ENCODE measurements at regions not wholly inside any gene's neighbourhood (a gene's known extent, or its start where the extent isn't known, plus 50 kb on each side); places are given as distances from the start of the nearest gene placed in this dataset.

DNA sequence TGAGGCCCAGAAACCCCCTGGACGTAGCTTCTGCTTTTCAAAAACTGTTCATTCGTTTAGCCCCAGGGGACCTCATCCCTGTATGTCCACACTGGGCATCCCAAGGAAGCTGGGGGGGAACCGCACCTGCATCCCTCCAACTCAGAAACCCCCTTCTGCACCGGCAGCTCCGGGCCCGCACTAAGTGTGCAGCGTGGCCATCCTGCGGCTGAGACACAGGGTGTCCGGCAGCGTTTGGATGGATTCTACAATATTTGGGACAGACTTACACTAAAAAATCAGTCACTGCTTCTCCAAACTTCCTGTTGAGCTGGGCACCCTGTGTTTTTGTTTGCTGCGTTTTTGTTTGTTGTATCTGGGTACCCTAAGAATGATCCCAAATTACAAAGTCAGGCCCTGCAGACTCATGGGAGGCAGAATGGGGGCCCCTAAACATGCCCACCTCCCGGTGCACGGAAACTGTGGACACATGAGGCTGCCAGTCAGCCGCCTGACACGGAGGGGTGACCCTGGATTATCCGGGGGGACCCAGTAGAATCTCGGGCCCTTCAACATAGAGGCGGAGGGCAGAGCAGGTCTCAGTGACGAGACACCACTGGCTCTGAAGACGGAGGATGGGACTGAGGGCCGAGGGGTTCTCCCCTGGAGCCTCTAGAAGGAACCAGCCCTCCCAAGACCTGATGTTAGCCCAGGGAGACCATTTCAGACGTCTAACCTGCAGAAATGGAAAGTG is 88.2 kb upstream of the BHLHE23 start:
- DNase-seq (ENCODE audit: low read depth in 2 of 2) = no peak
- TF ChIP-seq, protein P1, sequence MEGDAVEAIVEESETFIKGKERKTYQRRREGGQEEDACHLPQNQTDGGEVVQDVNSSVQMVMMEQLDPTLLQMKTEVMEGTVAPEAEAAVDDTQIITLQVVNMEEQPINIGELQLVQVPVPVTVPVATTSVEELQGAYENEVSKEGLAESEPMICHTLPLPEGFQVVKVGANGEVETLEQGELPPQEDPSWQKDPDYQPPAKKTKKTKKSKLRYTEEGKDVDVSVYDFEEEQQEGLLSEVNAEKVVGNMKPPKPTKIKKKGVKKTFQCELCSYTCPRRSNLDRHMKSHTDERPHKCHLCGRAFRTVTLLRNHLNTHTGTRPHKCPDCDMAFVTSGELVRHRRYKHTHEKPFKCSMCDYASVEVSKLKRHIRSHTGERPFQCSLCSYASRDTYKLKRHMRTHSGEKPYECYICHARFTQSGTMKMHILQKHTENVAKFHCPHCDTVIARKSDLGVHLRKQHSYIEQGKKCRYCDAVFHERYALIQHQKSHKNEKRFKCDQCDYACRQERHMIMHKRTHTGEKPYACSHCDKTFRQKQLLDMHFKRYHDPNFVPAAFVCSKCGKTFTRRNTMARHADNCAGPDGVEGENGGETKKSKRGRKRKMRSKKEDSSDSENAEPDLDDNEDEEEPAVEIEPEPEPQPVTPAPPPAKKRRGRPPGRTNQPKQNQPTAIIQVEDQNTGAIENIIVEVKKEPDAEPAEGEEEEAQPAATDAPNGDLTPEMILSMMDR (IDR thresholded peaks at IDR 0.05; ENCODE audit: low read depth, low read length) = no peak
- H3K4me3 ChIP-seq (replicated peaks in 1 of 2; ENCODE audit: low read depth in 2 of 2, low read length in 2 of 2) = no peak overlapping the region

DNA sequence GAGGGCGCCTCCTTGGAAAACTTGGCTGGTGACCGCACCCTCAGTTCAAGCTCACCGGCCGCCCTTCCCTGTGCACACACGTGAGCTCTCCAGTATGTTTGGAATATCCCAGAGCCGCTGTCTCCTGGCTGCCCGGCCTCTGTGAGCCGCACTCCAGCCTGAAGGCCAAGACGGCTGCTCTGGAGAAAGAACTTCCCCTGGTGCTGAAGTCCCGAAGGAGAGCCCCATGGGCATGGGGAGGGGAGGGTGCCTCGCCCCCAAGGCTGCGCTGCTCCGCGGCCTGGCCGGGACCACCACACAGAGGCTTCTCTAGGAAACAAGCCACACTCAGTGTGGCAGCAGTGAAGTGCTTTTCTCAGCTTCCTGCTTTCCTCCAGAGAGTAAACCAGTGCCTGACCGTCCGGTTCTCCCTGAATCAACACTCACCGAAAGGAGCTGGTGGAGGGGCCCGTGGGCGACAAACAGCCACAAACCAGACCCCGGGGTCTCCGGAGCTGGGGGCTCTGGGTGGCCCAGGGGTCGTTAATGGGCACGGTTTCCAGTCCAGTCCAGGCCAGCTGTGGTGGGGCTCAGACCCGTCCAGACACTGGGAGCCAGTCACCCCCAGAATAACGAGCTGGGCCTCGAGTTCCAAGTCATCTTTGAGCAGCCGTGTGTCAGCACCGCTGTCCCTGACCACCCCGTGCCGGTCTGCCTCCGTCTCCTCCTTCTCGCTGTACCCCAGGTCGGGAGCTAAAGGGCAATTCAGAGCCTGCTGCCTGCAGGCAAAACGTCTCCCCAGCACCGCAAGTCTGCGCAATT is 87.4 kb upstream of the BHLHE23 start:
- no peak overlapping the region for H3K4me3 ChIP-seq (replicated peaks in 1 of 2; ENCODE audit: low read depth in 2 of 2, low read length in 2 of 2)
- TF ChIP-seq, protein P1 (IDR thresholded peaks at IDR 0.05; ENCODE audit: low read depth, low read length) = no peak
- no peak for DNase-seq (ENCODE audit: low read depth in 2 of 2)

DNA sequence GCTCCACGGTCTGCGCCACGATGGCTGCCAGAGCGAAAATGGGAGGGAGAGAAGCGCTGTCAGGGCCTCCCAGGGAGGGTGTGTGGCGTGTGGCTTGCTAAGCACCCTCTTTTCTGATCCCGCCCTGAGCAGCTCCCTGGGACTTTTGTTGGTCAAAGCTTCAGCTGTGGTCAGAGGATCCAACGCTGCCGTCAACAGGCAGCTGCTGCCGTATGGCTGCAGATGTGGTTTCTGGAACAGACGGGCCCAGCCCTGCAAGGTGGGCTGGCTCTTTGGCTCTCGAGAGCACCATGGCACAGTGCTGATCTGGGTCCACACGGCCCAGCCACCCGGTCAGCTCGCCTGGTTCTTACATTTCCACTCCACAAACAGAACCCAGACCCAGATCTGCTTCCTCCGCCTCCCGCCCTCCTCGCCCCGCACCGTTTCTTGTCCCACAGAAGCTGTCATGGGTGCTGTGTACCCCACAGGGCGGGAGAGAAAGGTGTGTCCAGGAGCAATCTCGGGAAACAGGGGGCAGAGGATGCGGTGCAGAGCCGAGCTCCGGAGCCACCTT is 86.0 kb upstream of the BHLHE23 start:
- no peak for DNase-seq (ENCODE audit: low read depth in 2 of 2)
- TF ChIP-seq, protein P1 (IDR thresholded peaks at IDR 0.05; ENCODE audit: low read depth, low read length) = no peak
- no peak overlapping the region for H3K4me3 ChIP-seq (replicated peaks in 1 of 2; ENCODE audit: low read depth in 2 of 2, low read length in 2 of 2)

DNA sequence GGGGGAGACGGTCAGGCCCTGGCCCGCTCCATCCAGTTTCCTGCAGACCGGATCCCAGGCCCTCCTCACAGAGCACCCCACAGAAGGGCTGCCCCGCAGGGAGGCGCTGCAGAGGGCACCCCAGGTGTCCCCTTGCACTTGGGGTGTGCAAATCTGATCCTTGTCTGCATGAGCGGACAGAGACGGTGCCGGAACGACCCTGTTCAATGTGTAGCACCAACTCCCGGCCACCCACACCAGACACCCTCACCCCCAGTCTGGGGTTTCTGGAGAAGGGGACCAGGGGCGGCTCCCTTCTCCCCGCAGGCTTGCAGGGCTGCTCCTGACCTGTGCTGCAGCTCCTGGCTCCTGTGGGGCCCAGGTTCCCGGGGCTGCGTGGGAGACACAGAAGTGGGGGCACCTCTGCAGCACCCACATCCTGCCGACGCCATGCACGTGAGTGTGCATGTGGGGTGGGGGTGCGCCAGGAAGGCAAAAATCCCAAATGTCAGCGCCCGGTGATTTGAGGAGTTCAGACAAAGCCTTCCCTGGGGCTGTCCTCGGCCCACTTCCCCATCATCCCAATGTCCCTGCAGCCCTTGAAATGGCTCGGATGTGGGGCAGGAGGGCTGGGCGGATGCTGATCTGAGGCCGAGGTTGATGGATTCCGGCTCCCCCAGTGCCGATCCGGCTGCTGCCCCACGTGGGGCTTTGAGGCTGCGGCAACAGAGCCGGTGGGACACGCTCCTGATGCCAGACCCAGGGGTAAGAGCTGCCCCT is 85.3 kb upstream of the BHLHE23 start:
- H3K4me3 ChIP-seq (replicated peaks in 1 of 2; ENCODE audit: low read depth in 2 of 2, low read length in 2 of 2) = no peak overlapping the region
- TF ChIP-seq, protein P1 (IDR thresholded peaks at IDR 0.05; ENCODE audit: low read depth, low read length) = no peak
- DNase-seq (ENCODE audit: low read depth in 2 of 2) = no peak

DNA sequence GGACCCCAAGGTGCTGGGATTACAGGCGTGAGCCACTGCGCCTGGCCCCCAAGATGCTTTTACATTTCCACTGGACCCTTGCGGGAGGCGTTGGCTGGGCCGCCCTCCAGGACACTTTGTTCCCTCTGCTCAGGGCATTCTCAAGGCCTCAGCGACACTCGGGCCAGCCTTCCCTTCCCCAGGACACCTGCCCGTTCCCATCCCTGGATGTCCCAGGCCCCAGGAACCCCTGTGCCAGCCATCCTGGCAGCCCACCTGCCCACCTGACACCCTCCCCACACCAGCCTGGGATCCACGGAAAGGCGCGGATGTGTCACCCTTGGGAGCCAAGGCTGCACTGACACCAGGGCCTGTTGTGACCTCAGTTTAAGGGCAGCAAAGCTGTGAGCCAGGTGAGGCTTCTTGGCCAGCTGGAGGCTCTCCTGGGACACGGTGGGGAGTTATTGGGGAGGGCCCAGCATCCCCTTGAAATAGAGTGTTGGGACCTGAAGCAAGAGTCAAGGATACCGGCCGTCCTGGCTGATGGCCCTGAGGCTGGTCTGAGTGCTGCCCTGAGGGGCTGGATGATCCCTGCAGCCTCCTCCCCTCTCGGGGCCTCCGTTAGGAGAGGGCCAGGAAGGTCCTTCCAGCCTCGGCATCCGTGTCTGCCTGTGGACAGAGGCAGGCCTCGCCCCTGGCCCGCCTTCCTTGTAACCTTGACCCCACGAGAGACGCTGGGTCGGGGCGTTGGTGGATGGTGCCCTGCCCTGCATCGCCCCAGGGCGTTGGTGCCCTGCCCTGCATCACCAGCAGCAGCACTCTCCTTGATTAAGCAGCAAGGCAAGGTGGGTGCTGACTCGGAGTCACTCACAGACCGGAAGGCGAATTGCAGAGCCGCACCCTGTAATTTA is 84.2 kb upstream of the BHLHE23 start:
- DNase-seq (ENCODE audit: low read depth in 2 of 2) = no peak
- TF ChIP-seq, protein P1 (IDR thresholded peaks at IDR 0.05; ENCODE audit: low read depth, low read length) = no peak
- H3K4me3 ChIP-seq (replicated peaks in 1 of 2; ENCODE audit: low read depth in 2 of 2, low read length in 2 of 2) = no peak overlapping the region

DNA sequence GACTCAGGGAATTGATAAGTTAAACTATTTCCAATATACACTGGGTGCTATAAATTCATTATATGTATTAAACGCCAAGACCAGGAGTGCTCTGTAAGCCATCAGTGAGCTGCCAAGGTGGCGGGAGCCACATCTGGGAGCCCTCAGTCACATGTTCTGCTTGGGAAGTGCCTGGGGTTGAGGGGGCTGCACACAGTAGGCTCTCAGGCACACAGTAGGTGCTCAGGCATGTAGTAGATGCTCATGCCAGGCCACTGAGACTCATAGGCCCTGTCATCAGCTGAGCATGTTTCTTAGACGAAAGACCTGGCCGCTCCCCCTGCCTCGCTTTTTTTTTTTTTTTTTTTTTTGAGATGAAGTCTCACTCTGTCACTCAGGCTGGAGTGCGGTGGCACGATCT is 83.3 kb upstream of the BHLHE23 start:
- TF ChIP-seq, protein P1 (IDR thresholded peaks at IDR 0.05; ENCODE audit: low read depth, low read length) = no peak
- no peak for DNase-seq (ENCODE audit: low read depth in 2 of 2)
- H3K4me3 ChIP-seq (replicated peaks in 1 of 2; ENCODE audit: low read depth in 2 of 2, low read length in 2 of 2) = no peak overlapping the region

Data from cardiac fibroblast (primary cell).